Left renal pelvis (tissue), 4 donors: ENCODE measurements at regions not wholly inside any gene's neighbourhood (a gene's known extent, or its start where the extent isn't known, plus 50 kb on each side); places are given as distances from the start of the nearest gene placed in this dataset.

Experiments
- DNase-seq, 4 donors: peaks; one replicate each; pipeline ENCODE4 v3.0.0-alpha.2; 2013; ENCODE audit warnings: low read depth in 4 of 4, low spot score in 3 of 4

DNA sequence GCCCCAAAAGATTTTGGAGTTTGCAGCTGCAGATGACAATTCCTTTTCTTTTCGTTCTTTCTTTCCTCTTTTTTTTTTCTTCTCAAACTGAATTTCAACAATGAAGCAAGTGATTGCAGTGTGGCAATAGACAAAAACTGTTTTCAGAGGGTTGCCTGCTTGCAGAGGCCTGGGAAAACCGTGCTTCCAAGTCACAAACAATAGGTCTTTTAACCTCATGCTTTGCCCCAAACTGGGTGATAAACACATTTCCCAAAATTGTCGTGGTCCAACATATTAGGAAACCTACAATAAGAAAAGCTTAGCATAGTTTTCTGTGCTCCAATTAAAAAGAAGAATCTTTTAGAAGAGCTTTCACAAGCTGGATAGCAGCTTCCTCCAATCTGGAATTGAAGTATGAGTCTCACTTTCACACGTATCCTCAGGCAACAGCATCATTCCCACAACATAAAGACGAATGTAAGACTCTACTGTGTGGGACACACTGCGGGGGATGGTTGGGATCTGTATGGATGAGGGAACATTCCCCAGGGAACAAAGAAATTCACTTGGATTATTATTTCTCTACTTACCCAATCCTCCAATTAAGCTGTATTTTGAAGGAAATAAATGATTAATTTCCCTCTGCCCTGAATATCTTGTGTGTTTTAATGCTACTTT is 656.1 kb downstream of the RNF144A start:
- no peak for DNase-seq

DNA sequence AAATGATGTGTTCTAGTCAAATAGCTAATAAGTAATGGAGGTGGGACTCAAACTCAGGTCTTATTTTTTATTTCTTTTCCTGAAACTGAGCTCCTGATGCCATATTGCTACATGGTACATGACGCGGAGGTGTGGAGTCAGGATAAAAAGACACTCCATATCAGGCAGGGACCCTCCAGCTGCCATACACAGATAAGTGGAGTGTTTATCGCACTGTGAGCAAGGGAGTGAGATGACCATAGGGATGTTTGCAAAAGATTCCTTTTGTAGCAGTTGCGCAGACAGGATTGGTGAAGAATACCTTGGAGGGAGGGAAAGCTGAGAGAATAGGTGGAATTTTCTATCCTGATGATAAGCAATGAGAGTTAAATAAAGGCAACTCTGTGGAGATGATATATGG is 657.2 kb downstream of the RNF144A start:
- DNase-seq = no peak

DNA sequence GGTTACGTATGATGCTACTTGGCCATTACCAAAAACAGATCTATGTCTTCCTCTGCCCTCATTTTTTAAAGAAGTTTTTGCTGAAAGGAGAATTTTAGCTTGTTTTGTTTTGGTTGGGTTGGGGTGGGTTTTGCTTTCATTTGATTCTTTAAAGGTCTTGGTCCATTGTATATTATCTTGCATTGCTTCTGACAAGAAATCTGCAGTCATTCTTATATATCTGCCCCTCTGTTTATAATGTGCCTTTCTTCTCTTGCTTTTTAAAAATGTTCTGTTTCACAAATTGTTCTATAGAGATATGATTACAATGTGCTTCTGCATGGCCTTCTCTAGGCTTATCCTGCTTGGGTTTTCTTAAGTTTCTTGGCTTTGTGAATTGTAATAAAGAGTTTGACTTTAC is 660.6 kb downstream of the RNF144A start:
- DNase-seq = no peak

DNA sequence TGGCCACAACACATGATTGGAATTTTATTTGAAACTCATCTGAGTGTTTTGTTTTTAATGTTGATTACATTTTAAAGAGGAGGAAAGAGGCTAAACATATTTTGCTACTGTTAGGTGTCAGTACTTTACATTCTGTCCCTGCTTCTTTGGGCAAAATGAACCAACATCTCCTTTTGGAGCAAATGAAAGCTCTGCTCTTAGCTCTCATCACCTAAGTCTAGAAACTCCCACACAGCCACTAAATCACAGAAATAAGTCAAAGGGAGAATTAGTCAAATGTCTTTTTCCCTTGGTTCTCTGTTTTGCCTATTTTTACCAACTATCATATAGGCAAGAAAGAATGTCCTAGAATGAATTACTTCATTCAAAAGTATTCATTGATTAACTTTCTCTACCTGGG is 666.8 kb downstream of the RNF144A start:
- DNase-seq = no peak

DNA sequence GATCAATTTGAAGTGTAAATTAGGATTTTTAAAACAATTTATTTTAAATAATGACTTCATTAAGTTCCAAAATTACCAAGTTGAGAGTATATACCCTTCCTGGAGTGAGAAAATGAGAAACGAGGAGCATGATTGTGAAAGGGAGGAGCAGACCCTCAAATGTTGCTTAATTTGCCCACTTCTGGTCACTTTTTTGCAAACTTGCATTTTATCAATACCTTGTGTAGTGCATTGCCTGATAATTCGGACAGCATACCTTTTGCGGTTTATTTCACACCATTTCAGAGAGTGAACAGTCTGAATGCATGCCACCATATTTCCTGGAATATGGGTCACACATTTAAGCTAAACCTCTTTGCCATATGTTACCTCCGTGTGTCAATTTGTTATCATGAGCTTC is 669.7 kb downstream of the RNF144A start:
- no peak for DNase-seq

DNA sequence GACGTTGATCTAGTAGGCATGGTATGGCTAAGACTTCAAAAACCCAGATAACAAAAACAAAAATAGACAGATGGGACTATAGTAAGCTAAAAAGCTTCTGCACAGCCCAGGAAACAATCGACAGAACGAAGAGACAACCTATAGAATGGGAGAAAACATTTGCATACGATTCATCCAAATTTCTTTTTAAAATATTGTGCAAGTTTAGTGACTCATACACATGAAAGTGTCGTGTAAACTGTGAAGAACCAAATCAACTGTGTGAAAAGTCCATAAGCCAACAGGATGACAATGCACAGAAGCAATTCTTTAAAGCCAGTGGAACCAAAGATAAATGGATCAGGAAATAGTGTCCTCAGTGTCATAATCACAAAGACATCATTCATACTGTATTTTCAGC is 671.1 kb downstream of the RNF144A start:
- DNase-seq = no peak

DNA sequence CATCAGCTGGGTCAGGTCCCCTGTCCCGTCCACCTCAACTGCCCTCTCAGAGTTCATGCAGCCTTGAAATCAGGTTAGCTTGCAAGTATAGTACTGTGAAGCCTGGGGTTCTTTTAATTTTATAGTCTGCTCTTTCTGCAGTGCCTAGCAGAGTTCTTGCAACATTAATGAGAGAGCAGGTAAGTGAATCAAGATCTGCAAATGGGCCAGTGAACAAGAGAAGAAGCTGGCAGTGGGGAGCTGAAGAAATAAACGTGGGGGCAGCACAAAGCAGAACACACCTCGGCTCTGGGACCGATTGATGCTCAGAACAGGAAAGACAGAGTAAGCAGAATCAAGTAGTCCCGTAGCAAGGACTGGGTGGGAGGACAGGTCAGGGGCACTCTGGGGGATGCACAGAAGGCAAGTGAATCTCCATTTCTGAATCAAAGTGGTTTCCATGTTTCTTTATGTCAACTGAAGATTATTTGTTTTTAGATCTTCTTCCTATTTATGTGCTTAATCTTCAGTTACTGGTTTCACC is 675.5 kb downstream of the RNF144A start:
- DNase-seq = no peak

DNA sequence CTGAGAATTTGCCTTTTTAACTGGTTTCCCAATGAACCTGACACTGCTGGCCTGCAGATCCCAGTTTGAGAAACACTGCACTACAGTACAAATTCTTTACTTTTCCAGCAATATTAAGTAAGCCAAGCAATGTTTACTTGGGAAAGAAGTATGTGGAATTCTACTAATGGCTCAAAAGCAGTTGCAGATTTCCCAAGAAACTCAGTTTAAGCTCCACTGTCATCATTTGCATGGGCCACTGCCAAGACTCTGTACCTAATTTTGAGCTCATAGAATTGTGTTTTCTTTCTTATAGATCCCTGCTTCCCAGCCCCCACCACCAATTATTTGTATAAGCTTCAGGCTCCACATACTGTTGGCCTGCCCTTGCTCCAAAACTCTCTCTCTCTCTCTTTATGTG is 676.1 kb downstream of the RNF144A start:
- DNase-seq = no peak

DNA sequence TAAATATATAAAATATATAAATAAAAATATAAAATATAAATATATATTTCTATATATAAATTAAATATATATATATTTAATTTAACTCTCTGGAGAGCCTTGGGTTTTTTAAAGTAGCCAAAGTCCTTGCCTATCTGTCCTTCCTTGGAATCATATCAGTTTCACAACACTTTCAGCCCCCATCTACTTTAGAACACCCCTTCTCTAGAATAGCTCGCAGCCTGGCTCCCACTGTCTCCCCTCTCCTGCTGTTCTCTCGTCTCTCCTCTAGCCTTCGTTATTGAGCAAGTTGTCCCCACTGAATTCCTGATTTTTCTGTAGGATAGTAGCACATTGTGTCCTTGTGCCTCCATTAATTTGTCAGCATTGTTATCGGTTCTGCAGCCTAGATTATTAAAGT is 677.0 kb downstream of the RNF144A start:
- DNase-seq = no peak

DNA sequence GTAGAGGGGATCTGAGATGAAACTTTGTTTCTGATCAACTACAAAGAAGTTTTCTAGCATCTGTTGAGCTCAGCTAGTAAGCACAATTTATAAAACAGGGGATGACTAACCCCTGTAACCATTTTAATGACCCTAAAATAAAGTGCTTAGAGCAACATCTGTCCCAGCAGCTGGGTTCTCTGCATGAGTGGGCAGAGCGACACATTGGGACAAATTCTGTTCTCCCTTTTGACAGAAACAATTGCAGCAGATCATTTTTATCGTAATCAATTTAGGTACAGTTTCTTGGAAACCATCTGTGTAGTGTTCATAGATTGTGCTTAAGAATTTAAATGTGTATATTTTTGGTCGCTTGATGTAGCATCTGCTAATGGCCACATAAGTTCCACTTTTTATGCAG is 678.0 kb downstream of the RNF144A start:
- DNase-seq = no peak

DNA sequence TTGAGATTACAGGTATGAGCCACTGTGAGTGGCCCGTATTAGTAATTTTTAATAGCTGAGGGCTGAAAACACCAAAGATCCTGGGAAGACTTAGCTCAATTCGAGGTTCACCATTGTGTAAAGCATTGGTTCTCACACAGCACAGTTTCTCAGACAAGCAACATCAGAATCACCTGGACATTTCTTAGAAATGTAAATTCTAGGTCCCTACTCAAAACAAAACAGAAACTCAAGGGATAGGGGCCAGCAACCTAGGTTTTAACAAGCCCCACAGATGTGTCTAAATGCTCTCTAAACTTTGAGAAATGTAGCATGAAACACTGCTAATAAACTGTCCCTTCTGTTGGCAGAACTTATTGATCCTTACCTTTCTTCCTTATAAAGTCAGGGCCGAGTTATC is 681.2 kb downstream of the RNF144A start:
- DNase-seq = no peak

DNA sequence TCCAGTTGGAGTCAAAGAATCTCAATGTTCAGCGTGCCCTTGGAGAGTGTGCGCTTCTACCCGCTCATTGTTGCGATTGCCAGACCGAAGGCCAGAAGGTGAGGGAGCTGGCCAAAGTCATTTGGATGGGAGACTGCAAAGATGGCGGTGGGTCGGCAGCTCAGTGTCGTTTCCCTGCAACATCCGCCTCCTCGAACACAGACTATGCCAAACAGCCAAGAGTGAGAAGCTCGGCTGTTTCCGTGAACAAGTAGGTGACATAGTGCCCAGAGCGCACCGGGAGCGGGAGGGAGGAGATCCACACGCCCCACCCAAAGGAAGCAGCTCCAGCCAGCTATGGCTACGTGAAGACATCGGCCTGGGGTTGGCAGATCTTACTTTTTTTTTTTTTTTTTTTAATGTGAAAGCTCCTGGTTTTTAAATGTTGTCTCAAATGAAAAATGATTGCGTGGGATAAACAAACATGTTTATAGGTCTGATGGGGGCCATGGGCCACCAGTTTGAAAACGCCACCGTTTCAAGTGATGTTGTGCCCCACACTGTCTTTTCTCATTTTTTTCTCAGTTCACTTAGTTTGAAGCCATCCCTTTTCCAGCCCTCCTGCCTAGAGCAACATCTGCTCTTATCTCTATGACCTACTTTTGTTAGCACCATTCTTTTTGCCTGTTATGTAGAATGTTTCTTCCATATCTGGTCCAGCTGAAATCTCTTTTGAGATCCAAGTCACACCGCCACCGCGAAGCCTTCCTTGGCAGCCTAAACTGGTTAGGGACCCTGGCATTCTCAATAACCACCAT is 682.4 kb downstream of the RNF144A start:
- DNase-seq = no peak

DNA sequence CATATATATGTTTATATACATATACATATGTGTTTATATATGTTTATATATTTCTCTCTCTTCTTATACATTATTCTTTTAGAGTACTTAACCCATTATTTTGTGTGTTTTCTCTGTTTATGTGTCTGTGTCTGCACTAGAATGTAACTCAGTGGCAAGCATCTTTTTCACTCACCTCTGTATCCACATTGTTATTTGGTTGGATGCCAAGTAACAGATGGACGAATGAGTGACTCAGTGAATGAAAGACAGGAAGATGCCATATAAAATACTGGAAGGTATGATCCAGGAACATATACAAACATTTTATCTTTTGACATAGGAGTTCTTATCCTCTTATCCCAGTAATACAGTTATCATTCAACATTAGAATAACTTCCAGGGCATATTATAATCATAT is 684.8 kb downstream of the RNF144A start:
- DNase-seq = no peak

DNA sequence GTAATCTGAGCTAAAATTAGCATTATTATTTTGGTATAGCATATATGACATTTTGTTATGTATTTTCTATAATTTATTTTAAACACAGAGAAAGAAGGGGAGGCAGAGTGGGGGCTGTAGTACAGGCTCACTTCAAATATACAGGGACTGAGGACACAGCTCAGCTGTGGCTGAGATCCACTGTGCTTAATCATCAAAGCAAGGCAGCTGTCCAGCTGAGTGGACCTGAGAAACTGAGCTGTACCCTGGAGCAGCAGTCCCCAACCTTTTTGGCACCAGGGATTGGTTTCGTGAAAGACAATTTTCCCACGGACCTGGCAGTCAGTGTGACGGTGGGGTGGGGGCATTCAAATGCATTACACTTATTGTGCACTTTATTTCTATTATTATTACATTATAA is 687.2 kb downstream of the RNF144A start:
- no peak for DNase-seq

DNA sequence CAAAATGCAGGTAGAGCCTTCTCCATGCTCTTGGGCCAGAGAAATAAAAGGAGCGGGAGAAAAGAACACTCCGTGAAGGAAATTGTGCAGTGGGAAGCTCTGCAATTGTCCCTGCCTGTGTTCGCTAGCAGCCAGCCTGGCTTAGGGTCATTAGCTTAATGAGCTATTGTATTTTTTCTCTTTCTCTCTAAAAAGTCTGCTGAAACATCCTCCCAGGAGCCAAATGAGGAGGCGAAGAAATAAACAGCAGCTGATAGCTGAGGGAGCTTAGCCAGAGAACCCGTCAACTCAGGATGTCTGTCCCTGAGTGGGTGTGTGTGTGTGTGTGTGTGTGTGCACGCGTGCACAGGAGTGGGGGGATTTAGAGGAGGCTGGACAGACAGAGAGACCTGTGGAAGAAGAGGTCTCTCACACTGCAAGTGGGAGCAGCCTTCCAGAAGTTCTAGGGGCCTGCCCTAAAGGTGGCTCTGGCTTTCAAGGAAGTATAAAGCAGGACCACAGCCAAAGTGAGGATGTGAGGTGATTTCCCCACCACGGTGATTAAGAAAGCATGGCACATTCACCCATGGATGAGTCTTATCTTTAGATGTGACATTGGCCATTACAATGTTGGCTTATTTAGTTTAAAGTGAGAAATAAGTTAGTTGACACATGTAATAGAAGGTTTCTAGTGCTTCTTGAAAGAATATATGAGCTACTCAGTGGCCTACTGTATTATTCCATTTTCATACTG is 690.4 kb downstream of the RNF144A start:
- DNase-seq = no peak

DNA sequence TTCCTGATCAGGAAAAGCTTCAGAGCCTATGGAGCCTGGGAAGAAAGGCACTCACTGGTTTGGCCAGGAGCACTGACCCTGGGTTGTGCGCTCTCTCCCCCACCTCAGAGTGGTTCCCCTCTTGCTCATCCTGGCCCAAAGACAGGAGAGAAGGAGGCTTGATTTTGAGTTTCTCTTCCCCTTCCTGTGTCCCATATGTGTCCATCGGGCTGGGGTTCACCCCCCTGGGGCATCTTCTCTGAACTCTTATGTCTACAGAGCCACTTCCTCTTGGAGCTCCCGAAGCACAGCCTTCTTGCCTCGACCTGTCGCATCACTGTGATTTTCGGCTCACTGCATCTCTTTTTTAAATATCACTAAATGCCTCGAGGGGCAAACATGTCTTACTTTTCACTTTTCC is 692.3 kb downstream of the RNF144A start:
- no peak for DNase-seq

DNA sequence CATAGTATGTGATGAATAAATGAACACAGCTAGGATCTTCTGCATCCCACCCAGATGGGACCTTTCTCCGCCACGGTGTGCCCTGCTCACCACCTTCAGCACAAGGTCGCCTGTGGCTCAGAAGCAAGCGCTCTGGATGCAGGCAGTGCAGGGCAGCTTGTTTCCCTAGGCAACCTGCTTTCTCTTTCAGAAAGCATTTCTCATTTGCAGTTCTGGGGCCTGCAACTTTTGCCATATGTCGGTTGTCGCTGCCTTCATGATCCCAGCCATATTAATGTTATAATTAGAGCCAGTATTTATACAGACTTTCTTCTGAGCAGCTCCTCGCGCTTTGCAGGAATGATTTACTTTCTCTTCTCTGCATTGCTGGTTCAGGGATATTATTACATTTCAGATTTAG is 692.8 kb downstream of the RNF144A start:
- DNase-seq = no peak

DNA sequence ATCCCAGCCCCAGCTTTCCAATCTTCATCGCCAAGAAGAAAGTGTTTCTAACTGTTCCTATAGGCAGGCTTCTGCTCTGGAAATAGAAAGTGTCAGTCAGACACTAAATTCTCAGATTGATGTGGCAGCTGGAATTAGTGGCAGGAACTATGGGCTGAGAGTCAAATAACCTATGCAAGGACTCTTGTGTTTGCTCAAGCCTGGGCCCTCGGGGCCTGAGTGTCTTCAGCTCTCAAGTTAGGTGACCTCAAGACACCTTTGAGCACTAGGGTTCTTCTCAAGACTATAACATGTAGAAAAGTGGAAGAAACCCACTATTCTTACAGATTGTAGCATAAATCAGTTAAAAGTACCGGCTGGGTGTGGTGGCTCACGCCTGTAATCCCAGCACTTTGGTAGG is 694.5 kb downstream of the RNF144A start:
- DNase-seq = no peak

DNA sequence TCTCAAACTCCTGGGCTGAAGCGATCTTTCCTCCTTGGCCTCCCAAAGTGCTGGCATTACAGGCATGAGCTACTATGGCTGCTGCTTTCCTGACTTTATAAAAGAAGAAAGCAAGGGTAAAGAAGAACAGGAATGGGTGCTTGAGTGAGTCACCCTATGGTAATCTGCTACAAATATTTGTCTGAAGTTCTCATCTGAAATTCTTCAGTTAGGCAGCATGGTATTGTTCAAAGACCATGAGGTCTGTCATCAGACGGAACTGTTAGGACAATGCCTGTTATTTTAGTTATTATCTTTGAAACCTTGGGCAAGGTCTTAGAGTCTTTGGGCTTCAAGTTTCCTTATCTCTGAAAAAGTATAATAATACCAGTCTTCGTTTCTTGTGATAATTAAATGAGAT is 695.8 kb downstream of the RNF144A start:
- DNase-seq = no peak

DNA sequence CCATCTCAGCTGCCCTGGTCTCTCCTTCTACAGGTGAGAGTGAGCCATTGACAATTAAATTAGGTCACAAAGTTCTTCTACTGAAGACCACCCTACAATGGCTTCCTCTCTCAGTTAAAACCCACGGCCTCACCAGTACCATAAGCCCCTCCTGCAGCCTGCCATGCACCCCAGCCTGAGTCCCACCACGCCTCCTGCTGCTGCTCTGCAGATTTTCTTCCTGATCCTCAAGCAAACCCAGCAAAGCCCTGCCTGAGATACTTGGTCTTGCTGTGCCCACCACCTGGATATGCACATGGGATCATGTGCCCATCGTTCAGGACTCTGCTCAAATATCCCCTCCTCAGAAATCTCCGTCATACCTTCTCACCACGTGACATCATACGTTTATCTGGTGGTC is 696.6 kb downstream of the RNF144A start:
- no peak for DNase-seq

DNA sequence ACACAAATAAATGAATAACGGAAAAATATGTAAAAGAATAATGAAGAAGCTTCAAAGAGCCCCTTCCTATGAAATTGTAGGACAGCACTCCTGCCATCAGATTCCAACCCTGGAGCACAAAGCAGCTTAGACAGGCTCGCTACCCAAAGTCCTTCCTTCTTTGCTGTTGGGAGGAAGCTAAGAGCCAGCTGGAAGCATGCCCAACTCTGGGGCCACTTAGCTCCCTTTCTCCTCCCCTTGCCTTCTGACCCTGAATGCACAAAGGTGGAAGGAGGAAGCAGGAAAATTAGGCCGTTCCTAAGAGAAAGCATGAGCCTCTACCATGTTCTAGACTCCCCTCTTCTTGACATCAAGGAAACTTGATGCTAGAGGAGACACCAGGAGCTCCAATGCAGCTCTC is 700.8 kb downstream of the RNF144A start:
- no peak for DNase-seq
